Mesenchymal stem cell (in vitro differentiated cells and primary cell): ENCODE measurements at regions not wholly inside any gene's neighbourhood (a gene's known extent, or its start where the extent isn't known, plus 50 kb on each side); places are given as distances from the start of the nearest gene placed in this dataset.
A peak's percentile ranks its signal among the peaks of the same experiment; 100 is the strongest.

ENCODE experiments used
- DNase-seq: peaks from one replicate; pipeline ENCODE4 v3.0.0-alpha.2; 2013
- H2AFZ ChIP-seq: one replicate; pipeline ENCODE4 v1.6.1; 2013; ENCODE audit warnings: low read depth, mild to moderate bottlenecking, control low read depth, inconsistent platforms, low read length, moderate library complexity
- H2AK5ac ChIP-seq: 2 replicates; pipeline ENCODE4 v1.6.1; 2013; ENCODE audit warnings: low read length, moderate library complexity, mild to moderate bottlenecking, inconsistent platforms; ENCODE audit not compliant: severe bottlenecking
- H2BK120ac ChIP-seq: one replicate; pipeline ENCODE4 v1.6.1; 2013; ENCODE audit warnings: low read depth, mild to moderate bottlenecking, inconsistent platforms, low read length, moderate library complexity
- H2BK12ac ChIP-seq, 2 experiments: one replicate each; pipeline ENCODE4 v1.6.1; 2013; ENCODE audit warnings: inconsistent platforms in 2 of 2, low read length in 2 of 2, mild to moderate bottlenecking in 2 of 2, moderate library complexity in 2 of 2, control low read depth in 1 of 2
- H2BK15ac ChIP-seq: one replicate; pipeline ENCODE4 v1.6.1; 2013; ENCODE audit warnings: mild to moderate bottlenecking, low read depth, inconsistent platforms; ENCODE audit not compliant: poor library complexity, severe bottlenecking
- H2BK5ac ChIP-seq: 2 replicates; pipeline ENCODE4 v1.6.1; 2013; ENCODE audit warnings: low read depth, mild to moderate bottlenecking, low read length, control low read depth, inconsistent platforms; ENCODE audit not compliant: poor library complexity, severe bottlenecking
- H3K14ac ChIP-seq, 2 experiments: one replicate each; pipeline ENCODE4 v1.6.1; 2013; ENCODE audit warnings: inconsistent platforms in 2 of 2, low read length in 2 of 2, control low read depth in 1 of 2, mild to moderate bottlenecking in 1 of 2, moderate library complexity in 1 of 2
- H3K18ac ChIP-seq, 2 experiments: one replicate each; pipeline ENCODE4 v1.6.1; 2013; ENCODE audit warnings: inconsistent platforms in 2 of 2, low read length in 2 of 2, control low read depth in 1 of 2, low read depth in 1 of 2, mild to moderate bottlenecking in 1 of 2
- H3K23ac ChIP-seq, 2 experiments: one replicate each; pipeline ENCODE4 v1.6.1; 2013; ENCODE audit warnings: inconsistent platforms in 2 of 2, low read length in 2 of 2, mild to moderate bottlenecking in 2 of 2, moderate library complexity in 2 of 2, control low read depth in 1 of 2
- H3K27ac ChIP-seq: 2 replicates; pipeline ENCODE4 v1.5.1; 2013; ENCODE audit warnings: mild to moderate bottlenecking, moderate library complexity, low read length, control low read depth, inconsistent platforms; ENCODE audit not compliant: poor library complexity, severe bottlenecking
- H3K27me3 ChIP-seq, 2 experiments: 2 replicates each; pipeline versions ENCODE4 v1.6.1 to v1.7.0; 2013; ENCODE audit warnings: low read length in 2 of 2, mild to moderate bottlenecking in 2 of 2, moderate library complexity in 2 of 2, control low read depth in 1 of 2, inconsistent platforms in 1 of 2; ENCODE audit not compliant: control insufficient read depth in 1 of 2, insufficient read depth in 1 of 2
- H3K36me3 ChIP-seq, 2 experiments: 2 replicates each; pipeline versions ENCODE4 v1.6.1 to v1.7.0; 2013; ENCODE audit warnings: low read length in 2 of 2, control low read depth in 1 of 2, inconsistent platforms in 1 of 2, low read depth in 1 of 2, mild to moderate bottlenecking in 1 of 2; ENCODE audit not compliant: insufficient read depth in 2 of 2, control insufficient read depth in 1 of 2
- H3K4ac ChIP-seq, 2 experiments: one replicate each; pipeline ENCODE4 v1.6.1; 2013; ENCODE audit warnings: inconsistent platforms in 2 of 2, low read length in 2 of 2, mild to moderate bottlenecking in 2 of 2, moderate library complexity in 2 of 2, control low read depth in 1 of 2, low read depth in 1 of 2
- H3K4me1 ChIP-seq: 2 replicates; pipeline ENCODE4 v1.6.1; 2013; ENCODE audit warnings: low read depth, low read length, control low read depth; ENCODE audit not compliant: control insufficient read depth, insufficient read depth
- H3K4me2 ChIP-seq: 2 replicates; pipeline ENCODE4 v1.6.1; 2013; ENCODE audit warnings: low read length, mild to moderate bottlenecking, inconsistent platforms; ENCODE audit not compliant: poor library complexity, severe bottlenecking
- H3K4me3 ChIP-seq, 2 experiments: 2 replicates each; pipeline versions ENCODE4 v1.5.1 to v1.7.0; 2013; ENCODE audit warnings: low read length in 2 of 2, mild to moderate bottlenecking in 2 of 2, control low read depth in 1 of 2, low read depth in 1 of 2; ENCODE audit not compliant: insufficient read depth in 1 of 2
- H3K79me1 ChIP-seq: replicated peaks from 2 replicates; pipeline ENCODE4 v1.6.1; 2013; ENCODE audit warnings: mild to moderate bottlenecking, control low read depth, low read length, inconsistent platforms; ENCODE audit not compliant: poor library complexity, severe bottlenecking
- H3K9ac ChIP-seq: 2 replicates; pipeline ENCODE4 v1.7.0; 2013; ENCODE audit warnings: mild to moderate bottlenecking, low read length, moderate library complexity
- H3K9me3 ChIP-seq: 2 replicates; pipeline ENCODE4 v1.7.0; 2013; ENCODE audit warnings: mild to moderate bottlenecking, low read length; ENCODE audit not compliant: control insufficient read depth
- H4K8ac ChIP-seq: one replicate; pipeline ENCODE4 v1.6.1; 2013; ENCODE audit warnings: inconsistent platforms, mild to moderate bottlenecking, low read length, moderate library complexity
- H4K91ac ChIP-seq: one replicate; pipeline ENCODE4 v1.6.1; 2013; ENCODE audit warnings: mild to moderate bottlenecking, low read length, inconsistent platforms
- WGBS: methylation state at CpG from one replicate; pipeline ENCODE4 v1.1.7; 2013; ENCODE audit warnings: mixed read lengths; 5-methylcytosine and 5-hydroxymethylcytosine counted together

- H2BK5ac ChIP-seq = peak overlapping the region; percentile 37
- peak overlapping the region; percentile 83 for H3K27ac ChIP-seq
- H3K18ac ChIP-seq = peak overlapping the region in 1 of 2 experiments; percentile 64
- H2BK15ac ChIP-seq = no peak overlapping the region
- H3K4me2 ChIP-seq = peak overlapping the region; percentile 1
- no peak overlapping the region for H3K23ac ChIP-seq
- peak overlapping the region in 1 of 2 experiments; percentile 8 for H3K4me3 ChIP-seq
- WGBS = 59% methylated on average over 3 of the region's 3 CpGs
- H2AFZ ChIP-seq = no peak overlapping the region
- H3K14ac ChIP-seq = no peak overlapping the region
- no peaks in the 10 kb centered on the region for H3K27me3 ChIP-seq
- H3K36me3 ChIP-seq = no peaks in the 10 kb centered on the region
- no peak overlapping the region for H2BK12ac ChIP-seq
- H4K8ac ChIP-seq = no peak overlapping the region
- H2AK5ac ChIP-seq = no peak overlapping the region
- peak; percentile 79 for DNase-seq
- H3K4ac ChIP-seq = no peak overlapping the region
- no peaks in the 10 kb centered on the region for H3K79me1 ChIP-seq
- no peak overlapping the region for H2BK120ac ChIP-seq
- H3K9me3 ChIP-seq = no peaks in the 10 kb centered on the region
- H3K4me1 ChIP-seq = no peaks in the 10 kb centered on the region
- H3K9ac ChIP-seq = peak overlapping the region; percentile 47
- H4K91ac ChIP-seq = no peak overlapping the region
Observed at GRCh38 chr1:82565146-82565545, 764.4 kb downstream of the ADGRL2 start.

- no peak overlapping the region for H2BK12ac ChIP-seq
Observed at GRCh38 chr1:82564333-82564732, 763.6 kb downstream of the ADGRL2 start.

GRCh38 chr1:82562448-82562847, 761.7 kb downstream of the ADGRL2 start:
- H2BK12ac ChIP-seq = no peak overlapping the region
- no peak overlapping the region for H2BK120ac ChIP-seq
- H3K4me3 ChIP-seq = no peak overlapping the region
- H4K91ac ChIP-seq = no peak overlapping the region
- H3K4me1 ChIP-seq = no peaks in the 10 kb centered on the region
- no peaks in the 10 kb centered on the region for H3K79me1 ChIP-seq
- no peak overlapping the region for H3K23ac ChIP-seq
- no peak overlapping the region for H3K18ac ChIP-seq
- 100% methylated on average over 2 of the region's 2 CpGs for WGBS
- no peaks in the 10 kb centered on the region for H3K9me3 ChIP-seq
- H3K36me3 ChIP-seq = no peaks in the 10 kb centered on the region
- H3K14ac ChIP-seq = no peak overlapping the region
- no peaks in the 10 kb centered on the region for H3K27me3 ChIP-seq
- no peak overlapping the region for H3K27ac ChIP-seq
- H2AK5ac ChIP-seq = no peak overlapping the region
- no peak for DNase-seq
- H2AFZ ChIP-seq = no peak overlapping the region
- no peak overlapping the region for H3K9ac ChIP-seq
- H2BK15ac ChIP-seq = no peak overlapping the region
- no peak overlapping the region for H3K4ac ChIP-seq
- no peak overlapping the region for H4K8ac ChIP-seq
- H3K4me2 ChIP-seq = no peak overlapping the region
- H2BK5ac ChIP-seq = no peak overlapping the region

More at GRCh38 chr1:82564333-82564732, 763.6 kb downstream of the ADGRL2 start:
- Histone ChIP-seq H3K27ac (peak overlapping the region; percentile 6), H2AFZ (no peak overlapping the region), H3K4ac (no peak overlapping the region), H3K79me1 (no peaks in the 10 kb centered on the region), H4K91ac (no peak overlapping the region), H2BK15ac (no peak overlapping the region), H3K27me3 (no peaks in the 10 kb centered on the region), H3K23ac (no peak overlapping the region), H3K4me2 (no peak overlapping the region), H3K18ac (no peak overlapping the region), H4K8ac (no peak overlapping the region), H3K4me1 (no peaks in the 10 kb centered on the region), H3K9ac (no peak overlapping the region), H2AK5ac (no peak overlapping the region), H3K14ac (no peak overlapping the region), H2BK5ac (no peak overlapping the region), H2BK120ac (no peak overlapping the region), H3K36me3 (no peaks in the 10 kb centered on the region), H3K4me3 (no peak overlapping the region), H3K9me3 (no peaks in the 10 kb centered on the region)
- WGBS = 100% methylated on average over 2 of the region's 2 CpGs
- DNase-seq = no peak

- no peak overlapping the region for H2BK5ac ChIP-seq
- H3K4ac ChIP-seq = no peak overlapping the region
- no peaks in the 10 kb centered on the region for H3K27me3 ChIP-seq
- no peak overlapping the region for H3K27ac ChIP-seq
- no peak for DNase-seq
- H3K4me1 ChIP-seq = no peaks in the 10 kb centered on the region
- H2BK15ac ChIP-seq = no peak overlapping the region
- H3K4me3 ChIP-seq = no peak overlapping the region
- no peak overlapping the region for H4K91ac ChIP-seq
- H3K14ac ChIP-seq = no peak overlapping the region
- H3K9me3 ChIP-seq = no peaks in the 10 kb centered on the region
- no peak overlapping the region for H2BK120ac ChIP-seq
- no peak overlapping the region for H2AFZ ChIP-seq
- no peak overlapping the region for H2AK5ac ChIP-seq
- no peak overlapping the region for H3K23ac ChIP-seq
- no peaks in the 10 kb centered on the region for H3K79me1 ChIP-seq
- H3K36me3 ChIP-seq = no peaks in the 10 kb centered on the region
- H3K18ac ChIP-seq = no peak overlapping the region
- no peak overlapping the region for H4K8ac ChIP-seq
- H3K4me2 ChIP-seq = no peak overlapping the region
- H3K9ac ChIP-seq = no peak overlapping the region
- no peak overlapping the region for H2BK12ac ChIP-seq
Observed at GRCh38 chr1:82560566-82560965, 759.8 kb downstream of the ADGRL2 start.
